Mesendoderm (in vitro differentiated cells): ENCODE measurements at regions not wholly inside any gene's neighbourhood (a gene's known extent, or its start where the extent isn't known, plus 50 kb on each side); places are given as distances from the start of the nearest gene placed in this dataset.

Source experiments
- DNase-seq: peaks from one replicate; pipeline ENCODE4 v3.0.0; 2013
- H2AK5ac ChIP-seq: 2 replicates; pipeline ENCODE4 v1.6.1; 2013; ENCODE audit warnings: low read length, inconsistent platforms
- H2BK120ac ChIP-seq: 2 replicates; pipeline ENCODE4 v1.6.1; 2013; ENCODE audit warnings: low read depth, mild to moderate bottlenecking, low read length, moderate library complexity, mixed read lengths
- H2BK15ac ChIP-seq: replicated peaks from 2 replicates; pipeline ENCODE4 v1.6.1; 2013; ENCODE audit warnings: low read depth, mild to moderate bottlenecking, moderate library complexity
- H2BK5ac ChIP-seq: 2 replicates; pipeline ENCODE4 v1.6.1; 2013; ENCODE audit warnings: low read length, inconsistent platforms
- H3K18ac ChIP-seq: 2 replicates; pipeline ENCODE4 v1.6.1; 2013; ENCODE audit warnings: mild to moderate bottlenecking, low read length, mixed read lengths
- H3K23ac ChIP-seq: one replicate; pipeline ENCODE4 v1.6.1; 2013; ENCODE audit warnings: low read length
- H3K27ac ChIP-seq: 2 replicates; pipeline ENCODE4 v1.5.1; 2013; ENCODE audit warnings: low read depth, mild to moderate bottlenecking, inconsistent platforms, low read length, moderate library complexity
- H3K27me3 ChIP-seq: 2 replicates; pipeline ENCODE4 v1.6.1; 2013; ENCODE audit warnings: low read length, control low read depth, mild to moderate bottlenecking, inconsistent platforms; ENCODE audit not compliant: insufficient read depth, poor library complexity
- H3K36me3 ChIP-seq: 2 replicates; pipeline ENCODE4 v1.6.1; 2013; ENCODE audit warnings: low read length, inconsistent platforms; ENCODE audit not compliant: control insufficient read depth, insufficient read depth
- H3K4ac ChIP-seq: one replicate; pipeline ENCODE4 v1.6.1; 2013; ENCODE audit warnings: low read depth, mild to moderate bottlenecking, low read length, moderate library complexity
- H3K4me1 ChIP-seq: 2 replicates; pipeline ENCODE4 v1.6.1; 2013; ENCODE audit warnings: low read depth, low read length, inconsistent platforms; ENCODE audit not compliant: control insufficient read depth
- H3K4me2 ChIP-seq: 2 replicates; pipeline ENCODE4 v1.6.1; 2013; ENCODE audit warnings: low read length
- H3K4me3 ChIP-seq: 2 replicates; pipeline ENCODE4 v1.5.1; 2013; ENCODE audit warnings: mild to moderate bottlenecking, low read length
- H3K56ac ChIP-seq: one replicate; pipeline ENCODE4 v1.6.1; 2013; ENCODE audit warnings: low read length
- H3K79me1 ChIP-seq: 2 replicates; pipeline ENCODE4 v1.6.1; 2013; ENCODE audit warnings: low read length, inconsistent platforms
- H3K79me2 ChIP-seq: 2 replicates; pipeline ENCODE4 v1.6.1; 2013; ENCODE audit warnings: mild to moderate bottlenecking, low read length; ENCODE audit not compliant: control insufficient read depth, insufficient read depth
- H3K9ac ChIP-seq: 2 replicates; pipeline ENCODE4 v1.6.1; 2013; ENCODE audit warnings: low read length, inconsistent platforms
- H4K5ac ChIP-seq: one replicate; pipeline ENCODE4 v1.6.1; 2013; ENCODE audit warnings: low read length
- H4K8ac ChIP-seq: one replicate; pipeline ENCODE4 v1.6.1; 2013; ENCODE audit warnings: low read depth, mild to moderate bottlenecking, control low read depth, low read length, moderate library complexity
- WGBS: extraction: QIAGEN DNeasy Blood & Tissue Kit; methylation state at CpG from one replicate; pipeline ENCODE4 v1.1.7; 2013; ENCODE audit warnings: low lambda C conversion rate, missing lambda C conversion rate; ENCODE audit not compliant: insufficient coverage; ENCODE audit errors: extremely low coverage; 5-methylcytosine and 5-hydroxymethylcytosine counted together

DNA sequence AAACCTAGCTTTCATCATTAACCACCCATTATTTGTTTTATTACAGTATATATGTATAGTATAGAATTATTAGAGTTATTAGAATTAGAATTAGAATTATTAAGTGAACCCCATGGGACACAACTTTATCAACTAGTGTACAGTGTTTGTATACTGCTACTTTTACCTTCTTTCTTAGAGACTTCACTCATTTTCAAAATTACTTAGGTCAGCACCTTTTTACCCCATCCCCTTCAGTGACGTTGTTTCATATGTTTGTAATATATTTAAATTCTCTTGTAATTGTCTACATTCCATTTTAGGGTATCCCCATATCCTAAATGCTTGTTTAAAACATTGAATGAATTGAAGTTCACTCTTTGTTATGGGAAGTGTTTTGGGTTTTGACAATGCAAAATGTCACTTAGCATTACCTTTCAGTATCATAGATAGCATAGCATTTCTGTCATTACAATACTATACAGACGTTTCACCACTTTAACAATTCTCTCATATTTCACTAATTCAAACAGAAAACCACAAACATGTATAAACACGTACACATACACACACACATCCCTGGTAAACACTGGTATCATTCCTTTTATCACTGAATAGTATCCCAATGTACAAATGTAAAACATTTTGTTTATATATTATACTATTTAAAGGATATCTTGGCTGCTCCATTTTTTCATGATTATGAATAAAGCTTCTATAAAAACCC lies 229.9 kb upstream of the MAGI2 start:
- H3K18ac ChIP-seq = no peak overlapping the region
- no peak overlapping the region for H3K9ac ChIP-seq
- H2BK15ac ChIP-seq = no peak overlapping the region
- H3K27me3 ChIP-seq = no peaks in the 10 kb centered on the region
- no peak overlapping the region for H3K4me2 ChIP-seq
- no peaks in the 10 kb centered on the region for H3K36me3 ChIP-seq
- no peak overlapping the region for H2BK120ac ChIP-seq
- WGBS = 100% methylated on average over 2 of the region's 3 CpGs
- H3K79me1 ChIP-seq = no peaks in the 10 kb centered on the region
- H3K56ac ChIP-seq = no peak overlapping the region
- H4K8ac ChIP-seq = no peak overlapping the region
- no peak overlapping the region for H2AK5ac ChIP-seq
- H3K4me1 ChIP-seq = no peaks in the 10 kb centered on the region
- no peak overlapping the region for H3K23ac ChIP-seq
- no peak overlapping the region for H3K4me3 ChIP-seq
- no peak overlapping the region for H4K5ac ChIP-seq
- no peak overlapping the region for H3K27ac ChIP-seq
- no peak overlapping the region for H3K4ac ChIP-seq
- no peak for DNase-seq
- H2BK5ac ChIP-seq = no peak overlapping the region
- H3K79me2 ChIP-seq = no peaks in the 10 kb centered on the region

DNA sequence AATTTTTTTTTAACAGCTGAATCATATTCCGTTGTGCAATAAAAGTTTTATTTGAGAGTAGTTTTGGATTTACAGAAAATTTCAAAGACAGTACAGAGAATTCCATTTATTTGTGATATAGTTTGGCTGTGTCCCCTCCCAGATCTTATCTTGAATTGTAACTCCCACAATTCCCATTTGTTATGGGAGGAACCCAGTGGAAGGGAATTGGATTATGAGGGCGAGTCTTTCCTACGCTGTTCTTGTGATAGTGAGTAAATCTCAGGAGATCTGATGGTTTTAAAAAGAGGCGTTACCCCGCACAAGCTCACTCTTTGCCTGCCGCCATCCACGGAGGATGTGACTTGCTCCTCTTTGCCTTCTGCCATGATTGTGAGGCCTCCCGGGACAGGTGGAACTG lies 228.0 kb upstream of the MAGI2 start:
- Histone ChIP-seq H3K4ac (no peak overlapping the region), H3K79me2 (no peaks in the 10 kb centered on the region), H3K4me1 (no peaks in the 10 kb centered on the region), H3K56ac (no peak overlapping the region), H3K36me3 (no peaks in the 10 kb centered on the region), H2BK15ac (no peak overlapping the region), H3K23ac (no peak overlapping the region), H3K27me3 (no peaks in the 10 kb centered on the region), H2BK120ac (no peak overlapping the region), H3K9ac (no peak overlapping the region), H2AK5ac (no peak overlapping the region), H4K5ac (no peak overlapping the region), H3K27ac (no peak overlapping the region), H3K4me3 (no peak overlapping the region), H3K4me2 (no peak overlapping the region), H4K8ac (no peak overlapping the region), H3K79me1 (no peaks in the 10 kb centered on the region), H2BK5ac (no peak overlapping the region), H3K18ac (no peak overlapping the region)
- DNase-seq = no peak
- WGBS = no CpG with 5 or more reads among the region's 8 CpGs

DNA sequence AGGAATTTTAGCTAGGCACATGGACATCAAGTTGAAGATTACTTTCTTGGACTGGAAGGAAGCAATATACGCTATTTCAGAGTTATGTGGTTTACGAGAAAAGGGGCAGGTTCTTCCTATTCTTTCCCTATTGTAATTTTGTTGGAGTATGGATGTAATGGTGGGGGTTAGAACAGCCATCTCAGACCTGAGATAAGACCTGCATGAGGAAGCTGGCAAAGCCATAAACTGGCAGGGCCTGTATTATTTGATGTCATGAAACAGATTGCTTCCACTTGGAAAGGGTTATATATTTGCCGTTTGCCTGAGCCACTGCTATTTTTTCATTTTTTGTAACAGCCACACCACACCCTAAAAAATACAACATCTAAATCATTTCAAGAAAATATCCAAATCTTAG lies 220.5 kb upstream of the MAGI2 start:
- no CpG with 5 or more reads among the region's 3 CpGs for WGBS
- Histone ChIP-seq H3K27me3 (no peaks in the 10 kb centered on the region), H3K79me2 (no peaks in the 10 kb centered on the region), H2BK120ac (no peak overlapping the region), H3K4me2 (no peak overlapping the region), H3K4me1 (no peaks in the 10 kb centered on the region), H3K56ac (no peak overlapping the region), H2AK5ac (no peak overlapping the region), H4K8ac (no peak overlapping the region), H3K9ac (no peak overlapping the region), H3K27ac (no peak overlapping the region), H3K36me3 (no peaks in the 10 kb centered on the region), H3K18ac (no peak overlapping the region), H3K23ac (no peak overlapping the region), H2BK5ac (no peak overlapping the region), H2BK15ac (no peak overlapping the region), H3K4me3 (no peak overlapping the region), H4K5ac (no peak overlapping the region), H3K4ac (no peak overlapping the region), H3K79me1 (no peaks in the 10 kb centered on the region)
- DNase-seq = no peak

DNA sequence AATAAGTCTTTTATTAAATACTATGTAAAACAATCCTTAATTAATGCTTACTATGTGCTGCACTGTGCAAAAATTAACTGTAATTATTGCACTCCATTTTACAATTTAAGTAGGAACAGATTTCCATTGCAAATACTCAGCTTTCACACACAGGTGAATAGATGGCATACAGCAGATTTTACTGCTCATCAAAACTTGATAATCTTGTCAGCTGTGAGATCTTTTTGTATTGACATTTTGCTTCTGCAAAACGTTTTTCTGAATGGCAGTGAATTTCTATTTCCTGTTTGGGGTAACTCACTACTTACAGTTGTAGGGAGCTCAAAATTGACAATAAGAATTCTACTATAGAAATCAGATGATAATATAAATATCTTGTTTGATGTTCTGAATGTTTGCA lies 220.0 kb upstream of the MAGI2 start:
- H3K18ac ChIP-seq = no peak overlapping the region
- no peak overlapping the region for H4K8ac ChIP-seq
- H2BK5ac ChIP-seq = no peak overlapping the region
- no peaks in the 10 kb centered on the region for H3K79me1 ChIP-seq
- no peak overlapping the region for H3K4ac ChIP-seq
- DNase-seq = no peak
- H3K4me2 ChIP-seq = no peak overlapping the region
- no peaks in the 10 kb centered on the region for H3K27me3 ChIP-seq
- H3K23ac ChIP-seq = no peak overlapping the region
- no peak overlapping the region for H3K56ac ChIP-seq
- H3K36me3 ChIP-seq = no peaks in the 10 kb centered on the region
- H2BK15ac ChIP-seq = no peak overlapping the region
- no peak overlapping the region for H3K9ac ChIP-seq
- H2AK5ac ChIP-seq = no peak overlapping the region
- no peak overlapping the region for H3K4me3 ChIP-seq
- WGBS = no CpG with 5 or more reads among the region's 1 CpG
- no peak overlapping the region for H2BK120ac ChIP-seq
- H3K27ac ChIP-seq = no peak overlapping the region
- no peaks in the 10 kb centered on the region for H3K79me2 ChIP-seq
- no peak overlapping the region for H4K5ac ChIP-seq
- H3K4me1 ChIP-seq = no peaks in the 10 kb centered on the region

DNA sequence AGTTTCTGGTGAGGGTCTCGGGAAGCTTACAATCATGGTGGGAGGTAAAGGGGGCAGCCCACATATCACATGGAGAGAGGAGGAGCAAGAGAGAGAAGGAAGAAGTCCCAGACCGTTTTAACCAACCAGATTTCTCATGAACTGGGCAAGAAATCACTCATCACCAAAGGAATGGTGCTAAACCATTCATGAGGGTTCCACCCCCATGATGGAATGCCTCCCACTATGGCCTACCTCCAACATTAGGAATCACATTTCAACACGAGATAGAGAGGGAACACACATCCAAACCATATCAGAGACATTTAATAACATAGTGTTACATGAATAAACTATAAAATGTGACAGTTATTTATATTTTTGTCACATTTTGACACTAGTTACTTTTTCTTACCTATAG lies 214.8 kb upstream of the MAGI2 start:
- no peaks in the 10 kb centered on the region for H3K27me3 ChIP-seq
- H2AK5ac ChIP-seq = no peak overlapping the region
- H2BK120ac ChIP-seq = no peak overlapping the region
- no CpG with 5 or more reads among the region's 3 CpGs for WGBS
- H3K36me3 ChIP-seq = no peaks in the 10 kb centered on the region
- DNase-seq = no peak
- H4K5ac ChIP-seq = no peak overlapping the region
- no peak overlapping the region for H2BK5ac ChIP-seq
- H3K18ac ChIP-seq = no peak overlapping the region
- H3K27ac ChIP-seq = no peak overlapping the region
- H3K56ac ChIP-seq = no peak overlapping the region
- no peaks in the 10 kb centered on the region for H3K4me1 ChIP-seq
- no peak overlapping the region for H4K8ac ChIP-seq
- H3K9ac ChIP-seq = no peak overlapping the region
- H3K79me1 ChIP-seq = no peaks in the 10 kb centered on the region
- no peak overlapping the region for H3K4me3 ChIP-seq
- no peaks in the 10 kb centered on the region for H3K79me2 ChIP-seq
- H2BK15ac ChIP-seq = no peak overlapping the region
- no peak overlapping the region for H3K23ac ChIP-seq
- H3K4me2 ChIP-seq = no peak overlapping the region
- no peak overlapping the region for H3K4ac ChIP-seq

DNA sequence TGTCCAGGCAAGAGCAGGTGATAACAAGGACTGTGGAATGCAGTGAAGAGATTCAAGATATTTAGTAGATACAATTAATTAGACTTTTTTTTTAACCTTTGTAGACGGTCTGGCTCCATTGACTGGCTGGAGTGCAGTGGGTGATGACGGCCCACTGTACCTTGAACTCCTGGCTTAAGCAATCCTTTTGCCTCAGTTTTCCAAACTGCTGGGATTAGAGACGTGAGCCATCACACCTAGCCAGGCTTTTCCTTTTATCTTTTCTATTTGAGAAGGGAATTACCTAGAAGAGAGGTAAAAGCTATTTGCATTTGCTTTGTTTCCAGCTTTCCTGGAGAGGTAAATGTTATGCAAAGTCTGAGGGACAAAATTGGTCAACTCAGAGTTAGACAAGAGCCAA lies 213.0 kb upstream of the MAGI2 start:
- Histone ChIP-seq H4K8ac (no peak overlapping the region), H2BK5ac (no peak overlapping the region), H2AK5ac (no peak overlapping the region), H2BK15ac (no peak overlapping the region), H4K5ac (no peak overlapping the region), H3K23ac (no peak overlapping the region), H2BK120ac (no peak overlapping the region), H3K18ac (no peak overlapping the region), H3K27ac (no peak overlapping the region), H3K79me2 (no peaks in the 10 kb centered on the region), H3K4me1 (no peaks in the 10 kb centered on the region), H3K36me3 (no peaks in the 10 kb centered on the region), H3K4ac (no peak overlapping the region), H3K9ac (no peak overlapping the region), H3K56ac (no peak overlapping the region), H3K4me2 (no peak overlapping the region), H3K4me3 (no peak overlapping the region), H3K79me1 (no peaks in the 10 kb centered on the region), H3K27me3 (no peaks in the 10 kb centered on the region)
- no peak for DNase-seq
- no CpG with 5 or more reads among the region's 3 CpGs for WGBS
